Keratinocyte (primary cell): ENCODE measurements at regions not wholly inside any gene's neighbourhood (a gene's known extent, or its start where the extent isn't known, plus 50 kb on each side); places are given as distances from the start of the nearest gene placed in this dataset.
"Not testable (repeated sequence)": the region's sequence is repeated elsewhere in the genome, so short reads cannot be mapped to it uniquely, and the experiment has no call there.

Source experiments
- CTCF ChIP-seq, 3 experiments: IDR thresholded peaks in 1 of 3; conservative IDR thresholded peaks in 1 of 3; optimal IDR thresholded peaks in 1 of 3; 2 replicates in 2 of 3; 3 replicates in 1 of 3; pipeline versions ENCODE3 to v1.5.1; 2011; ENCODE audit warnings: low read length in 3 of 3, mild to moderate bottlenecking in 3 of 3, moderate library complexity in 2 of 3, control low read depth in 1 of 3, inconsistent platforms in 1 of 3; ENCODE audit not compliant: insufficient read depth in 2 of 3; ENCODE audit errors: extremely low read depth in 1 of 3
- EZH2 ChIP-seq: IDR thresholded peaks from one replicate; pipeline ENCODE4 v1.6.1; 2012; ENCODE audit warnings: inconsistent platforms, mild to moderate bottlenecking, low read length, moderate library complexity

GRCh38 chr12:95379481-95379880 lies 94.5 kb upstream of the METAP2 start:
- TF ChIP-seq CTCF (optimal IDR thresholded peaks at IDR 0.05 in 1 of 3, IDR thresholded peaks at IDR 0.05 in 1 of 3, conservative IDR thresholded peaks at IDR 0.05 in 1 of 3; ENCODE audit: extremely low read depth in 1 of 3, insufficient read depth in 2 of 3, low read length in 3 of 3); EZH2: not testable (repeated sequence)
